GM23338 (cell line): ENCODE measurements at regions not wholly inside any gene's neighbourhood (a gene's known extent, or its start where the extent isn't known, plus 50 kb on each side); places are given as distances from the start of the nearest gene placed in this dataset.

Experiments used
- ATAC-seq: fragments of 200-7000 bp; cut with Tn5 transposase; 3 replicates; pipeline ENCODE4 v1.9.1; 2020
- DNase-seq: peaks from one replicate; pipeline ENCODE4 v3.0.0-alpha.2; 2015; ENCODE audit warnings: low spot score
- H2AFZ ChIP-seq: fragments of 200-600 bp; sonication (generic); 2 replicates; pipeline ENCODE4 v1.8.0; 2016; ENCODE audit warnings: antibody characterized with exemption, mild to moderate bottlenecking, moderate library complexity
- H3F3A ChIP-seq: fragments of 200-600 bp; sonication (generic); replicated peaks from 2 replicates; pipeline ENCODE4 v1.8.0; 2017; ENCODE audit warnings: antibody characterized with exemption, mixed run types, low read depth
- H3K27ac ChIP-seq: fragments of 200-600 bp; sonication (generic); 2 replicates; pipeline ENCODE4 v1.6.1; 2016; ENCODE audit warnings: low read depth
- H3K27me3 ChIP-seq: fragments of 200-600 bp; sonication (generic); 2 replicates; pipeline ENCODE4 v1.8.0; 2016; ENCODE audit warnings: mild to moderate bottlenecking, mixed run types, moderate library complexity; ENCODE audit not compliant: insufficient read depth
- H3K36me3 ChIP-seq: fragments of 200-600 bp; sonication (generic); 2 replicates; pipeline ENCODE4 v1.8.0; 2016; ENCODE audit warnings: mild to moderate bottlenecking; ENCODE audit not compliant: insufficient read depth
- H3K4me1 ChIP-seq: fragments of 200-600 bp; sonication (generic); 2 replicates; pipeline ENCODE4 v1.8.0; 2016; ENCODE audit warnings: mild to moderate bottlenecking, moderate library complexity; ENCODE audit not compliant: insufficient read depth
- H3K4me2 ChIP-seq: fragments of 200-600 bp; sonication (generic); 2 replicates; pipeline ENCODE4 v1.7.1; 2017; ENCODE audit warnings: mixed run types
- H3K4me3 ChIP-seq: fragments of 200-600 bp; sonication (generic); 2 replicates; pipeline ENCODE4 v1.6.1; 2016; ENCODE audit warnings: mixed run types
- H3K79me2 ChIP-seq: fragments of 200-600 bp; sonication (generic); replicated peaks from 2 replicates; pipeline ENCODE4 v1.8.0; 2017; ENCODE audit warnings: mild to moderate bottlenecking; ENCODE audit not compliant: insufficient read depth
- H3K9me2 ChIP-seq: fragments of 200-600 bp; sonication (generic); 2 replicates; pipeline ENCODE4 v1.8.0; 2017; ENCODE audit not compliant: insufficient read depth
- H4K20me1 ChIP-seq: fragments of 200-600 bp; sonication (generic); replicated peaks from 2 replicates; pipeline ENCODE4 v1.8.0; 2017; ENCODE audit warnings: mild to moderate bottlenecking; ENCODE audit not compliant: insufficient read depth
- H3K27ac Mint-ChIP-seq: 2 replicates; pipeline ENCODE4 v1.8.0; 2020; ENCODE audit warnings: inconsistent platforms, mild to moderate bottlenecking, moderate library complexity, mixed read lengths
- H3K27me3 Mint-ChIP-seq: 3 replicates; pipeline ENCODE4 v1.8.0; 2022; ENCODE audit warnings: low read depth, mild to moderate bottlenecking, moderate library complexity, mixed read lengths, inconsistent platforms; ENCODE audit not compliant: insufficient read depth, poor library complexity
- H3K36me3 Mint-ChIP-seq: 3 replicates; pipeline ENCODE4 v1.8.0; 2021; ENCODE audit warnings: low read depth, mild to moderate bottlenecking, inconsistent platforms, moderate library complexity, mixed read lengths
- H3K4me1 Mint-ChIP-seq: 3 replicates; pipeline ENCODE4 v1.8.0; 2020; ENCODE audit warnings: mild to moderate bottlenecking, inconsistent platforms, mixed read lengths
- H3K4me3 Mint-ChIP-seq: 3 replicates; pipeline ENCODE4 v1.8.0; 2021; ENCODE audit warnings: moderate library complexity, mild to moderate bottlenecking, inconsistent platforms, mixed read lengths
- H3K9me3 Mint-ChIP-seq: 3 replicates; pipeline ENCODE4 v1.8.0; 2020; ENCODE audit warnings: moderate library complexity, mild to moderate bottlenecking, inconsistent platforms, mixed read lengths
- CREB1 ChIP-seq: fragments of 250-450 bp; sonication (Bioruptor Pico); IDR thresholded peaks from 2 replicates; pipeline ENCODE4 v1.5.0; 2020; ENCODE audit warnings: low read depth, mild to moderate bottlenecking, moderate library complexity
- CTCF ChIP-seq, 2 experiments: fragments of 200-600 bp in 1 of 2; sonication (generic) in 1 of 2; conservative IDR thresholded peaks; 2 replicates each; pipeline versions ENCODE4 v1.5.1 to v1.6.1; 2016 to 2017; ENCODE audit warnings: antibody characterized with exemption in 2 of 2, low read depth in 2 of 2, mild to moderate bottlenecking in 2 of 2, moderate library complexity in 1 of 2
- EZH2 ChIP-seq: fragments of 200-600 bp; sonication (generic); IDR thresholded peaks from one replicate; pipeline ENCODE4 v1.8.0; 2017; ENCODE audit warnings: antibody characterized with exemption, mild to moderate bottlenecking, low read depth; ENCODE audit not compliant: unreplicated experiment
- EZH2phosphoT487 ChIP-seq: fragments of 200-600 bp; sonication (generic); IDR thresholded peaks from one replicate; pipeline ENCODE4 v1.8.1; 2018; ENCODE audit warnings: antibody characterized with exemption; ENCODE audit not compliant: unreplicated experiment
- JUNB ChIP-seq: IDR thresholded peaks from one replicate; pipeline ENCODE4 v1.6.1; 2016; ENCODE audit warnings: antibody characterized with exemption; ENCODE audit not compliant: unreplicated experiment
- NANOG ChIP-seq: IDR thresholded peaks from 2 replicates; pipeline ENCODE4 v1.6.1; 2016; ENCODE audit warnings: antibody characterized with exemption, borderline replicate concordance
- POLR2AphosphoS5 ChIP-seq: IDR thresholded peaks from 2 replicates; pipeline ENCODE4 v1.6.1; 2016; ENCODE audit warnings: antibody characterized with exemption, low read depth
- STAT1 ChIP-seq: IDR thresholded peaks from one replicate; pipeline ENCODE4 v1.6.1; 2016; ENCODE audit warnings: antibody characterized with exemption; ENCODE audit not compliant: unreplicated experiment
- ZNF114 ChIP-seq: fragments of 250-450 bp; sonication (Bioruptor Pico); IDR thresholded peaks from 2 replicates; pipeline ENCODE4 v1.5.0; 2020; ENCODE audit warnings: mild to moderate bottlenecking, moderate library complexity
- ZNF331 ChIP-seq: fragments of 250-450 bp; sonication (Bioruptor Pico); IDR thresholded peaks from 2 replicates; pipeline ENCODE4 v1.5.0; 2020; ENCODE audit warnings: low read depth, mild to moderate bottlenecking, moderate library complexity
- ZNF462 ChIP-seq: fragments of 250-450 bp; sonication (Bioruptor Pico); IDR thresholded peaks from 2 replicates; pipeline ENCODE4 v1.5.0; 2020; ENCODE audit warnings: mild to moderate bottlenecking, moderate library complexity
- TF ChIP-seq, protein P1 (sequence below): IDR thresholded peaks from 2 replicates; pipeline ENCODE4 v1.6.1; 2016; ENCODE audit warnings: antibody characterized with exemption
- TF ChIP-seq, protein P2 (sequence below): IDR thresholded peaks from one replicate; pipeline ENCODE4 v1.6.1; 2018; ENCODE audit warnings: antibody characterized with exemption; ENCODE audit not compliant: unreplicated experiment

DNA sequence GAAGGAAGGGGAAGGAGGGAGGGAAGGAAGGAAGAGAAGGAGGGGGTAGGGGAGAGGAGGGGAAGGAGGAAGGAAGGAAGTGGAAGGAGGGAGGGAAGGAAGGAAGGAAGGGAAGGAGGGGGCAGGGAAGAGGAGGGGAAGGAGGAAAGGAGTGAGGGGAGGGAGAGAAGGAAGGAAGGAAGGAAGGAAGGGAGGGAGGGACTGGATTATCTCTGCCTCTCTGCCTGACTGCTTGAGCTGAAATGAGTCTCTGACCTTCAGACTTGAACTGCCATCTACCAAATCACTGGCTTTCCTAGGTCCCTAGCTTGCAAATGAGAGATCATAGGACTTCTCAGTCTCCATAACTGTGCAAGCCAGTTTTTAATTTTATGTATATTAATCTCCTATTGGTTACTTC lies 436.8 kb downstream of the PREX1 start:
- H3K4me3 Mint-ChIP-seq: no peak overlapping the region
- H3K9me2 ChIP-seq: no peaks in the 10 kb centered on the region
- H3K27me3 Mint-ChIP-seq: peaks cover 1% of the 10 kb centered on the region
- no peak overlapping the region for H3K4me3 ChIP-seq
- no peaks in the 10 kb centered on the region for H3K27me3 ChIP-seq
- H3K36me3 Mint-ChIP-seq: peaks cover 6% of the 10 kb centered on the region; the same call in 2 of the 3 replicates
- H3K4me1 ChIP-seq: no peaks in the 10 kb centered on the region
- H3K27ac ChIP-seq: no peak overlapping the region
- H4K20me1 ChIP-seq: no peaks in the 10 kb centered on the region
- peaks cover 3% of the 10 kb centered on the region; the same call in 2 of the 3 replicates for H3K4me1 Mint-ChIP-seq
- ATAC-seq: no peak
- TF ChIP-seq, protein P1, sequence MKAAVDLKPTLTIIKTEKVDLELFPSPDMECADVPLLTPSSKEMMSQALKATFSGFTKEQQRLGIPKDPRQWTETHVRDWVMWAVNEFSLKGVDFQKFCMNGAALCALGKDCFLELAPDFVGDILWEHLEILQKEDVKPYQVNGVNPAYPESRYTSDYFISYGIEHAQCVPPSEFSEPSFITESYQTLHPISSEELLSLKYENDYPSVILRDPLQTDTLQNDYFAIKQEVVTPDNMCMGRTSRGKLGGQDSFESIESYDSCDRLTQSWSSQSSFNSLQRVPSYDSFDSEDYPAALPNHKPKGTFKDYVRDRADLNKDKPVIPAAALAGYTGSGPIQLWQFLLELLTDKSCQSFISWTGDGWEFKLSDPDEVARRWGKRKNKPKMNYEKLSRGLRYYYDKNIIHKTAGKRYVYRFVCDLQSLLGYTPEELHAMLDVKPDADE: no peak
- TF ChIP-seq ZNF462 (CRISPR knock-in tag) (no peak), EZH2phosphoT487 (no peak), ZNF331 (CRISPR knock-in tag) (no peak), CREB1 (no peak), EZH2 (no peak), STAT1 (no peak), CTCF (conservative IDR thresholded peaks at IDR 0.05; ENCODE audit: low read depth in 2 of 2) (no peak), JUNB (no peak), POLR2AphosphoS5 (no peak), ZNF114 (CRISPR knock-in tag) (no peak), NANOG (no peak)
- TF ChIP-seq, protein P2, sequence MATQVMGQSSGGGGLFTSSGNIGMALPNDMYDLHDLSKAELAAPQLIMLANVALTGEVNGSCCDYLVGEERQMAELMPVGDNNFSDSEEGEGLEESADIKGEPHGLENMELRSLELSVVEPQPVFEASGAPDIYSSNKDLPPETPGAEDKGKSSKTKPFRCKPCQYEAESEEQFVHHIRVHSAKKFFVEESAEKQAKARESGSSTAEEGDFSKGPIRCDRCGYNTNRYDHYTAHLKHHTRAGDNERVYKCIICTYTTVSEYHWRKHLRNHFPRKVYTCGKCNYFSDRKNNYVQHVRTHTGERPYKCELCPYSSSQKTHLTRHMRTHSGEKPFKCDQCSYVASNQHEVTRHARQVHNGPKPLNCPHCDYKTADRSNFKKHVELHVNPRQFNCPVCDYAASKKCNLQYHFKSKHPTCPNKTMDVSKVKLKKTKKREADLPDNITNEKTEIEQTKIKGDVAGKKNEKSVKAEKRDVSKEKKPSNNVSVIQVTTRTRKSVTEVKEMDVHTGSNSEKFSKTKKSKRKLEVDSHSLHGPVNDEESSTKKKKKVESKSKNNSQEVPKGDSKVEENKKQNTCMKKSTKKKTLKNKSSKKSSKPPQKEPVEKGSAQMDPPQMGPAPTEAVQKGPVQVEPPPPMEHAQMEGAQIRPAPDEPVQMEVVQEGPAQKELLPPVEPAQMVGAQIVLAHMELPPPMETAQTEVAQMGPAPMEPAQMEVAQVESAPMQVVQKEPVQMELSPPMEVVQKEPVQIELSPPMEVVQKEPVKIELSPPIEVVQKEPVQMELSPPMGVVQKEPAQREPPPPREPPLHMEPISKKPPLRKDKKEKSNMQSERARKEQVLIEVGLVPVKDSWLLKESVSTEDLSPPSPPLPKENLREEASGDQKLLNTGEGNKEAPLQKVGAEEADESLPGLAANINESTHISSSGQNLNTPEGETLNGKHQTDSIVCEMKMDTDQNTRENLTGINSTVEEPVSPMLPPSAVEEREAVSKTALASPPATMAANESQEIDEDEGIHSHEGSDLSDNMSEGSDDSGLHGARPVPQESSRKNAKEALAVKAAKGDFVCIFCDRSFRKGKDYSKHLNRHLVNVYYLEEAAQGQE: no peak
- H3K36me3 ChIP-seq: no peaks in the 10 kb centered on the region
- peaks cover 16% of the 10 kb centered on the region for H3K9me3 Mint-ChIP-seq
- no peak overlapping the region for H2AFZ ChIP-seq
- no peak overlapping the region for H3K4me2 ChIP-seq
- no peaks in the 10 kb centered on the region for H3F3A ChIP-seq
- no peak for DNase-seq
- H3K27ac Mint-ChIP-seq: no peak overlapping the region
- H3K79me2 ChIP-seq: no peaks in the 10 kb centered on the region
